ENCODE measurements at regions not wholly inside any gene's neighbourhood (a gene's known extent, or its start where the extent isn't known, plus 50 kb on each side); places are given as distances from the start of the nearest gene placed in this dataset.
A peak's percentile ranks its signal among the peaks of the same experiment; 100 is the strongest.
"Not testable (repeated sequence)": the region's sequence is repeated elsewhere in the genome, so short reads cannot be mapped to it uniquely, and the experiment has no call there.

- H3K27me3 Mint-ChIP-seq (ENCODE audit: low read depth), result no peaks in the 10 kb centered on the region
- peak overlapping the region in 1 of 3 experiments; percentile 72 for H3K27ac Mint-ChIP-seq
- no peaks in the 10 kb centered on the region for H3K4me1 Mint-ChIP-seq
- H3K9me3 Mint-ChIP-seq, result peaks cover 32% of the 10 kb centered on the region
- H3K4me3 Mint-ChIP-seq, result no peak overlapping the region
- TF ChIP-seq, protein P1, sequence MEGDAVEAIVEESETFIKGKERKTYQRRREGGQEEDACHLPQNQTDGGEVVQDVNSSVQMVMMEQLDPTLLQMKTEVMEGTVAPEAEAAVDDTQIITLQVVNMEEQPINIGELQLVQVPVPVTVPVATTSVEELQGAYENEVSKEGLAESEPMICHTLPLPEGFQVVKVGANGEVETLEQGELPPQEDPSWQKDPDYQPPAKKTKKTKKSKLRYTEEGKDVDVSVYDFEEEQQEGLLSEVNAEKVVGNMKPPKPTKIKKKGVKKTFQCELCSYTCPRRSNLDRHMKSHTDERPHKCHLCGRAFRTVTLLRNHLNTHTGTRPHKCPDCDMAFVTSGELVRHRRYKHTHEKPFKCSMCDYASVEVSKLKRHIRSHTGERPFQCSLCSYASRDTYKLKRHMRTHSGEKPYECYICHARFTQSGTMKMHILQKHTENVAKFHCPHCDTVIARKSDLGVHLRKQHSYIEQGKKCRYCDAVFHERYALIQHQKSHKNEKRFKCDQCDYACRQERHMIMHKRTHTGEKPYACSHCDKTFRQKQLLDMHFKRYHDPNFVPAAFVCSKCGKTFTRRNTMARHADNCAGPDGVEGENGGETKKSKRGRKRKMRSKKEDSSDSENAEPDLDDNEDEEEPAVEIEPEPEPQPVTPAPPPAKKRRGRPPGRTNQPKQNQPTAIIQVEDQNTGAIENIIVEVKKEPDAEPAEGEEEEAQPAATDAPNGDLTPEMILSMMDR (IDR thresholded peaks at IDR 0.05; ENCODE audit: unreplicated experiment in 3 of 3), result no peak
- no peaks in the 10 kb centered on the region for H3K36me3 Mint-ChIP-seq (ENCODE audit: low read depth)
These were observed 552.5 kb upstream of the ADAMTS5 start for GRCh38 chr21:27519361-27519760.

GRCh38 chr21:27517177-27517576 lies 550.3 kb upstream of the ADAMTS5 start:
- not testable (repeated sequence) for H3K27me3 Mint-ChIP-seq (ENCODE audit: low read depth); H3K4me3 Mint-ChIP-seq; H3K4me1 Mint-ChIP-seq

GRCh38 chr21:27515676-27516075 lies 548.8 kb upstream of the ADAMTS5 start:
- H3K4me3 Mint-ChIP-seq, result no peak overlapping the region
- no peak overlapping the region for H3K27ac Mint-ChIP-seq
- H3K9me3 Mint-ChIP-seq, result peaks cover 22% of the 10 kb centered on the region
- no peaks in the 10 kb centered on the region for H3K27me3 Mint-ChIP-seq (ENCODE audit: low read depth)
- H3K36me3 Mint-ChIP-seq (ENCODE audit: low read depth), result no peaks in the 10 kb centered on the region
- TF ChIP-seq, protein P1 (IDR thresholded peaks at IDR 0.05; ENCODE audit: unreplicated experiment in 3 of 3), result no peak
- H3K4me1 Mint-ChIP-seq, result no peaks in the 10 kb centered on the region

More at GRCh38 chr21:27517177-27517576, 550.3 kb upstream of the ADAMTS5 start:
- not testable (repeated sequence) for H3K36me3 Mint-ChIP-seq (ENCODE audit: low read depth); H3K27ac Mint-ChIP-seq
- peaks cover 32% of the 10 kb centered on the region for H3K9me3 Mint-ChIP-seq

DNA sequence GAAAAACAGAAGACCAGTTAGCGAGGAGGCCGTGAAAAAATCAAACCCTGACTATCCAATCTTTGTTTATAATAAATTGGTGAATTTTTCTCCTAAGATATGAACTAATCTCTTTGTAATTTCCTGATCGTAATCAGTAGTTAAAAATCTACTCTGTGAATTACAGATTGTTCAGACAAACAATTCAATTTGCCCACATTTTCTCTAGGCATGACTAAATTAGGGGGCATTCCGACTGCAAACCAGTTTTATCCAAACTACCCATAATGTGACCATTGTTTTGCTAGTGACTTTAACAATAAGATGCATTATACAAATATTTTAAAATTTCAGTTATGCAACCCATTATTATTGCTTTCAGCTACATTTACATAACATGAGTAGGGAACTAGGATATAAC lies 546.9 kb upstream of the ADAMTS5 start:
- TF ChIP-seq, protein P1 (IDR thresholded peaks at IDR 0.05; ENCODE audit: unreplicated experiment in 3 of 3), result no peak
- H3K9me3 Mint-ChIP-seq, result peaks cover 14% of the 10 kb centered on the region
- H3K27me3 Mint-ChIP-seq (ENCODE audit: low read depth), result no peaks in the 10 kb centered on the region
- H3K36me3 Mint-ChIP-seq (ENCODE audit: low read depth), result no peaks in the 10 kb centered on the region
- no peaks in the 10 kb centered on the region for H3K4me1 Mint-ChIP-seq
- no peak overlapping the region for H3K27ac Mint-ChIP-seq
- no peak overlapping the region for H3K4me3 Mint-ChIP-seq

DNA sequence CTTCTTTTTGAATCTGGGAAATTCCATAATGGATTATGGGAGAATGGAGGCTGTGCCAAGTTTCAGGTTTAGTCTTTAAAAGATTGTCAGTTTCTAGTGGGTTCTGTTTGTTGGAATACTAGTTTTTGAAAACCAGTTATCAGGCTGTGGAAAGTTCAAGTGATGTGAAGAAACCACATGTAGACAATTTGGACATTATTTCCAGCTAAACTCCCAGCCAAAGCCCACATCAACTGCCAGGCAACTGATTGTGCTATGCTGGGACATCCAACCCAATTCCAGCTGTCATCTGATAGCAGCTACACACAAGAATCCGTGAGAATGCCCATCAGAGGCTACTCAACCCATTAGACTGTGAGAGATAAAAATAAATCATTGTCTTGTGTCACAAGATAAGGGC lies 546.1 kb upstream of the ADAMTS5 start:
- TF ChIP-seq, protein P1 (IDR thresholded peaks at IDR 0.05; ENCODE audit: unreplicated experiment in 3 of 3), result no peak
- H3K4me3 Mint-ChIP-seq, result no peak overlapping the region
- no peaks in the 10 kb centered on the region for H3K4me1 Mint-ChIP-seq
- no peaks in the 10 kb centered on the region for H3K27me3 Mint-ChIP-seq (ENCODE audit: low read depth)
- no peaks in the 10 kb centered on the region for H3K36me3 Mint-ChIP-seq (ENCODE audit: low read depth)
- H3K27ac Mint-ChIP-seq, result no peak overlapping the region
- peaks cover 10% of the 10 kb centered on the region for H3K9me3 Mint-ChIP-seq

DNA sequence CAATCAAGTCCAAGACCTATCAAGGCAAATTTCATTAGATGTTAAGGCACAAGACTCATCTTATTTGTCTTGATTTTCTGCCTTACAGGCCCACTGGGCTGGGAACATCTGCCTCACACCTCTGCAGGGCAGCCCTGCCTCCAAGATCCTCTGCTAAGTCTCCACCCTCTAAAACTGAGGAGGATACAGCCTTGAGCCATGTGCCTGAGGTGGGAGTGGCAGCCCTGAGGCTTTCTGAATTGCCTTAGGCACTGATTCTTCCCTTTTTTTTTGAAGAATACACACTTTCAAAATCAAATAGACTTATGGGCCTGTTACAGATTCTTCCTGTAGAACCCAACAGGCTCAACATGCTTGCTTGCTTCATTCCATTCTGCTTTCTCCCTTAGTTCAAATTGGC lies 544.3 kb upstream of the ADAMTS5 start:
- no peak overlapping the region for H3K27ac Mint-ChIP-seq
- H3K27me3 Mint-ChIP-seq (ENCODE audit: low read depth), result no peaks in the 10 kb centered on the region
- H3K9me3 Mint-ChIP-seq, result no peaks in the 10 kb centered on the region
- no peaks in the 10 kb centered on the region for H3K36me3 Mint-ChIP-seq (ENCODE audit: low read depth)
- no peak overlapping the region for H3K4me3 Mint-ChIP-seq
- TF ChIP-seq, protein P1 (IDR thresholded peaks at IDR 0.05; ENCODE audit: unreplicated experiment in 3 of 3), result no peak
- H3K4me1 Mint-ChIP-seq, result no peaks in the 10 kb centered on the region

All from nephron (organoid).